ENCODE measurements at regions not wholly inside any gene's neighbourhood (a gene's known extent, or its start where the extent isn't known, plus 50 kb on each side); places are given as distances from the start of the nearest gene placed in this dataset.

GRCh38 chrX:68919707-68920106 is 90.9 kb downstream of the EFNB1 start:
- DNase-seq = no peak

GRCh38 chrX:68918202-68918601 is 89.4 kb downstream of the EFNB1 start:
- DNase-seq = no peak

GRCh38 chrX:68917799-68918198 is 89.0 kb downstream of the EFNB1 start:
- no peak for DNase-seq

GRCh38 chrX:68916891-68917290 is 88.1 kb downstream of the EFNB1 start:
- no peak for DNase-seq

- no peak for DNase-seq
Observed at GRCh38 chrX:68915778-68916177, 87.0 kb downstream of the EFNB1 start.

- DNase-seq = no peak
Observed at GRCh38 chrX:68914479-68914946, 85.7 kb downstream of the EFNB1 start.

- no peak for DNase-seq
Observed at GRCh38 chrX:68913249-68913547, 84.4 kb downstream of the EFNB1 start.

- DNase-seq = peak; percentile 37
Observed at GRCh38 chrX:68912113-68912512, 83.3 kb downstream of the EFNB1 start.

- DNase-seq = no peak
Observed at GRCh38 chrX:68910731-68911428, 82.1 kb downstream of the EFNB1 start.

GRCh38 chrX:68909945-68910344 is 81.1 kb downstream of the EFNB1 start:
- no peak for DNase-seq

GRCh38 chrX:68908071-68908470 is 79.2 kb downstream of the EFNB1 start:
- DNase-seq = no peak

- DNase-seq = no peak
Observed at GRCh38 chrX:68902706-68903504, 74.1 kb downstream of the EFNB1 start.

GRCh38 chrX:68901519-68901918 is 72.7 kb downstream of the EFNB1 start:
- no peak for DNase-seq

- DNase-seq = no peak
Observed at GRCh38 chrX:68898598-68898997, 69.8 kb downstream of the EFNB1 start.

- DNase-seq = no peak
Observed at GRCh38 chrX:68897118-68897945, 68.5 kb downstream of the EFNB1 start.

GRCh38 chrX:68896581-68896980 is 67.8 kb downstream of the EFNB1 start:
- DNase-seq = no peak

GRCh38 chrX:68895778-68896177 is 67.0 kb downstream of the EFNB1 start:
- no peak for DNase-seq

- peak; percentile 27 for DNase-seq
Observed at GRCh38 chrX:68895341-68895755, 66.5 kb downstream of the EFNB1 start.

GRCh38 chrX:68894513-68895340 is 65.9 kb downstream of the EFNB1 start:
- DNase-seq = peak; percentile 33

- no peak for DNase-seq
Observed at GRCh38 chrX:68894142-68894512, 65.3 kb downstream of the EFNB1 start.

GRCh38 chrX:68892651-68893050 is 63.8 kb downstream of the EFNB1 start:
- no peak for DNase-seq

GRCh38 chrX:68892134-68892533 is 63.3 kb downstream of the EFNB1 start:
- DNase-seq = no peak
